H9 (cell line): ENCODE measurements at regions not wholly inside any gene's neighbourhood (a gene's known extent, or its start where the extent isn't known, plus 50 kb on each side); places are given as distances from the start of the nearest gene placed in this dataset.

Experiments
- DNase-seq: peaks from one replicate; pipeline ENCODE4 v3.0.0-alpha.2; 2017
- H2AFZ ChIP-seq: one replicate; pipeline ENCODE4 v1.6.1; 2013; ENCODE audit warnings: mild to moderate bottlenecking, low read length, control low read depth, moderate library complexity
- H2AK5ac ChIP-seq: 2 replicates; pipeline ENCODE4 v1.6.1; 2013; ENCODE audit warnings: low read length, control low read depth, mixed read lengths; ENCODE audit not compliant: insufficient read length
- H2BK120ac ChIP-seq: one replicate; pipeline ENCODE4 v1.6.1; 2013; ENCODE audit warnings: low read depth, mild to moderate bottlenecking, low read length, control low read depth, inconsistent platforms; ENCODE audit not compliant: poor library complexity, severe bottlenecking
- H2BK12ac ChIP-seq: 2 replicates; pipeline ENCODE4 v1.6.1; 2013; ENCODE audit warnings: low read length, control low read depth, mixed read lengths, low read depth; ENCODE audit not compliant: insufficient read length
- H2BK15ac ChIP-seq: 2 replicates; pipeline ENCODE4 v1.6.1; 2013; ENCODE audit warnings: low read depth, low read length, control low read depth
- H2BK20ac ChIP-seq: one replicate; pipeline ENCODE4 v1.6.1; 2013; ENCODE audit warnings: low read depth, mild to moderate bottlenecking, low read length, control low read depth, inconsistent platforms; ENCODE audit not compliant: poor library complexity, severe bottlenecking
- H2BK5ac ChIP-seq: 2 replicates; pipeline ENCODE4 v1.6.1; 2013; ENCODE audit warnings: low read length, control low read depth, mixed read lengths; ENCODE audit not compliant: insufficient read length
- H3K14ac ChIP-seq: 2 replicates; pipeline ENCODE4 v1.6.1; 2013; ENCODE audit warnings: low read length, control low read depth; ENCODE audit not compliant: insufficient read depth
- H3K18ac ChIP-seq: 2 replicates; pipeline ENCODE4 v1.6.1; 2013; ENCODE audit warnings: low read depth, mild to moderate bottlenecking, mixed read lengths, low read length, control low read depth; ENCODE audit not compliant: insufficient read length
- H3K23ac ChIP-seq: 2 replicates; pipeline ENCODE4 v1.6.1; 2013; ENCODE audit warnings: low read length, control low read depth, mixed read lengths, low read depth; ENCODE audit not compliant: insufficient read length
- H3K23me2 ChIP-seq: 2 replicates; pipeline ENCODE4 v1.6.1; 2013; ENCODE audit warnings: low read depth, mild to moderate bottlenecking, mixed read lengths, low read length, control low read depth; ENCODE audit not compliant: insufficient read length, poor library complexity, severe bottlenecking
- H3K27ac ChIP-seq: 2 replicates; pipeline ENCODE4 v1.5.1; 2013; ENCODE audit warnings: low read length, control low read depth, mixed read lengths, low read depth; ENCODE audit not compliant: insufficient read length
- H3K27me3 ChIP-seq: 2 replicates; pipeline ENCODE4 v1.6.1; 2013; ENCODE audit warnings: low read length, control low read depth, inconsistent platforms; ENCODE audit not compliant: insufficient read depth
- H3K4ac ChIP-seq: 2 replicates; pipeline ENCODE4 v1.6.1; 2013; ENCODE audit warnings: low read depth, mild to moderate bottlenecking, control low read depth, inconsistent platforms, low read length, moderate library complexity
- H3K4me1 ChIP-seq: 2 replicates; pipeline ENCODE4 v1.6.1; 2013; ENCODE audit warnings: low read length, control low read depth, inconsistent platforms; ENCODE audit not compliant: insufficient read depth
- H3K4me2 ChIP-seq: 2 replicates; pipeline ENCODE4 v1.6.1; 2013; ENCODE audit warnings: low read length, control low read depth, mixed read lengths; ENCODE audit not compliant: insufficient read length, insufficient read depth
- H3K56ac ChIP-seq: 2 replicates; pipeline ENCODE4 v1.6.1; 2013; ENCODE audit warnings: low read depth, mild to moderate bottlenecking, mixed read lengths, low read length, control low read depth; ENCODE audit not compliant: insufficient read length
- H3K79me1 ChIP-seq: 2 replicates; pipeline ENCODE4 v1.6.1; 2013; ENCODE audit warnings: low read depth, mild to moderate bottlenecking, moderate library complexity, low read length, control low read depth, inconsistent platforms; ENCODE audit not compliant: insufficient read depth, poor library complexity, severe bottlenecking
- H3K79me2 ChIP-seq: 2 replicates; pipeline ENCODE4 v1.6.1; 2013; ENCODE audit warnings: low read length, control low read depth, inconsistent platforms; ENCODE audit not compliant: insufficient read depth
- H3K9ac ChIP-seq: 2 replicates; pipeline ENCODE4 v1.6.1; 2013; ENCODE audit warnings: low read length, control low read depth, mixed read lengths; ENCODE audit not compliant: insufficient read length; ENCODE audit errors: extremely low read depth
- H3K9me3 ChIP-seq: one replicate; pipeline ENCODE4 v1.6.1; 2013; ENCODE audit warnings: low read depth, low read length, inconsistent platforms; ENCODE audit not compliant: control insufficient read depth
- H3T11ph ChIP-seq: one replicate; pipeline ENCODE4 v1.6.1; 2013; ENCODE audit warnings: mild to moderate bottlenecking, low read length, control low read depth, inconsistent platforms
- H4K20me1 ChIP-seq: one replicate; pipeline ENCODE4 v1.6.1; 2013; ENCODE audit not compliant: control insufficient read depth, insufficient read length, insufficient read depth
- H4K5ac ChIP-seq: 2 replicates; pipeline ENCODE4 v1.6.1; 2013; ENCODE audit warnings: low read depth, mild to moderate bottlenecking, mixed read lengths, low read length, control low read depth; ENCODE audit not compliant: insufficient read length
- H4K8ac ChIP-seq: replicated peaks from 2 replicates; pipeline ENCODE4 v1.6.1; 2013; ENCODE audit warnings: low read length, control low read depth, mixed read lengths, low read depth; ENCODE audit not compliant: insufficient read length
- H4K91ac ChIP-seq: 2 replicates; pipeline ENCODE4 v1.6.1; 2013; ENCODE audit warnings: low read depth, mild to moderate bottlenecking, moderate library complexity, mixed read lengths, low read length, control low read depth; ENCODE audit not compliant: insufficient read length
- H3K27ac Mint-ChIP-seq, 3 experiments: 2 replicates in 2 of 3; 3 replicates in 1 of 3; pipeline ENCODE4 v1.8.0; 2020 to 2021; ENCODE audit warnings: mixed read lengths in 3 of 3, mild to moderate bottlenecking in 1 of 3, moderate library complexity in 1 of 3
- H3K27me3 Mint-ChIP-seq: 2 replicates; pipeline ENCODE4 v1.8.0; 2021; ENCODE audit warnings: low read depth, mild to moderate bottlenecking, moderate library complexity, mixed read lengths
- H3K36me3 Mint-ChIP-seq, 3 experiments: 2 replicates in 2 of 3; 3 replicates in 1 of 3; pipeline ENCODE4 v1.8.0; 2020 to 2021; ENCODE audit warnings: low read depth in 3 of 3, mixed read lengths in 3 of 3; ENCODE audit not compliant: insufficient read depth in 1 of 3
- H3K4me1 Mint-ChIP-seq, 2 experiments: 2 replicates each; pipeline ENCODE4 v1.8.0; 2020; ENCODE audit warnings: mixed read lengths in 2 of 2
- H3K4me3 Mint-ChIP-seq, 2 experiments: 2 replicates in 1 of 2; 3 replicates in 1 of 2; pipeline ENCODE4 v1.8.0; 2020 to 2021; ENCODE audit warnings: mild to moderate bottlenecking in 2 of 2, mixed read lengths in 2 of 2, moderate library complexity in 1 of 2
- H3K9me3 Mint-ChIP-seq, 2 experiments: 2 replicates in 1 of 2; 3 replicates in 1 of 2; pipeline ENCODE4 v1.8.0; 2020; ENCODE audit warnings: mild to moderate bottlenecking in 2 of 2, mixed read lengths in 2 of 2, moderate library complexity in 1 of 2
- WGBS: extraction: QIAGEN DNeasy Blood & Tissue Kit; methylation state at CpG from one replicate; pipeline ENCODE4 v1.1.7; 2013; ENCODE audit warnings: missing lambda C conversion rate, low lambda C conversion rate, mixed read lengths; ENCODE audit not compliant: insufficient read length; ENCODE audit errors: extremely low coverage; 5-methylcytosine and 5-hydroxymethylcytosine counted together
- TF ChIP-seq, protein P1 (sequence below): fragments of 200-600 bp; sonication (generic); conservative IDR thresholded peaks from 3 replicates; pipeline ENCODE4 v1.8.0; 2021; ENCODE audit warnings: antibody characterized with exemption, mild to moderate bottlenecking

DNA sequence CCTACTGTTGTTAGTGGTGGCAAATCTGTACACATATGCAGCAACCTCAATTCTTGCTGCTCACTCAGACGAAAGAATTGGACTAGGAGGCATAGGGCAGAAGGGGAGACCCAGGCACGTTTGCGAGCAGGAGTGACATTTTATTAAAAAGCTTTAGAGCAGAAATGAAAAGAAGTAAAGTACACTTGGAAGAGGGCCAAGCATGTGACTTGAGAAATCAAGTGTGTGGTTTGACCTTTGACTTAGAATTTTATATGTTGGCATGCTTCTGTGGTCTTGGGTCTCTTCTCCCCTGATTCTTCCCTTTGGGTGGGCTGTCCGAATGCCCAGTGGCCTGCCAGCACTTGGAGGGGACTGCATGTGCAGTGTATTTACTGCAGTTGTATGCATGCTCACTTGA, 205.5 kb upstream of the SEMA3D start:
- peaks cover 6 to 15% (median 7%) of the 10 kb centered on the region in 3 experiments; a peak in 6 of 7 replicates for H3K36me3 Mint-ChIP-seq
- no peak overlapping the region for H3K14ac ChIP-seq
- no peak overlapping the region for H3K4ac ChIP-seq
- H3K27me3 ChIP-seq = no peaks in the 10 kb centered on the region
- no peaks in the 10 kb centered on the region for H3K27me3 Mint-ChIP-seq
- no peak overlapping the region for H3K18ac ChIP-seq
- no peak overlapping the region for H3K23ac ChIP-seq
- TF ChIP-seq, protein P1, sequence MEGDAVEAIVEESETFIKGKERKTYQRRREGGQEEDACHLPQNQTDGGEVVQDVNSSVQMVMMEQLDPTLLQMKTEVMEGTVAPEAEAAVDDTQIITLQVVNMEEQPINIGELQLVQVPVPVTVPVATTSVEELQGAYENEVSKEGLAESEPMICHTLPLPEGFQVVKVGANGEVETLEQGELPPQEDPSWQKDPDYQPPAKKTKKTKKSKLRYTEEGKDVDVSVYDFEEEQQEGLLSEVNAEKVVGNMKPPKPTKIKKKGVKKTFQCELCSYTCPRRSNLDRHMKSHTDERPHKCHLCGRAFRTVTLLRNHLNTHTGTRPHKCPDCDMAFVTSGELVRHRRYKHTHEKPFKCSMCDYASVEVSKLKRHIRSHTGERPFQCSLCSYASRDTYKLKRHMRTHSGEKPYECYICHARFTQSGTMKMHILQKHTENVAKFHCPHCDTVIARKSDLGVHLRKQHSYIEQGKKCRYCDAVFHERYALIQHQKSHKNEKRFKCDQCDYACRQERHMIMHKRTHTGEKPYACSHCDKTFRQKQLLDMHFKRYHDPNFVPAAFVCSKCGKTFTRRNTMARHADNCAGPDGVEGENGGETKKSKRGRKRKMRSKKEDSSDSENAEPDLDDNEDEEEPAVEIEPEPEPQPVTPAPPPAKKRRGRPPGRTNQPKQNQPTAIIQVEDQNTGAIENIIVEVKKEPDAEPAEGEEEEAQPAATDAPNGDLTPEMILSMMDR = no peak
- H3K23me2 ChIP-seq = no peaks in the 10 kb centered on the region
- no peak overlapping the region for H2AK5ac ChIP-seq
- H2BK12ac ChIP-seq = no peak overlapping the region
- H4K91ac ChIP-seq = no peak overlapping the region
- no peak overlapping the region for H2BK20ac ChIP-seq
- no peak overlapping the region for H2BK15ac ChIP-seq
- H3K9ac ChIP-seq = no peak overlapping the region
- no peak overlapping the region for H3K27ac ChIP-seq
- H3K9me3 ChIP-seq = no peaks in the 10 kb centered on the region
- H3K4me1 ChIP-seq = no peaks in the 10 kb centered on the region
- no peaks in the 10 kb centered on the region for H4K20me1 ChIP-seq
- no peaks in the 10 kb centered on the region for H3K79me2 ChIP-seq
- DNase-seq = no peak
- no peak overlapping the region for H2BK120ac ChIP-seq
- H3K9me3 Mint-ChIP-seq = peaks cover 14% of the 10 kb centered on the region in 2 experiments; a peak in 4 of 5 replicates
- H3T11ph ChIP-seq = no peak overlapping the region
- H3K4me1 Mint-ChIP-seq = peaks cover 13 to 23% of the 10 kb centered on the region in 2 experiments
- no peak overlapping the region for H3K27ac Mint-ChIP-seq
- no peak overlapping the region for H3K4me3 Mint-ChIP-seq
- no peak overlapping the region for H3K4me2 ChIP-seq
- no peak overlapping the region for H2AFZ ChIP-seq
- H4K8ac ChIP-seq = no peak overlapping the region
- H2BK5ac ChIP-seq = no peak overlapping the region
- no peak overlapping the region for H4K5ac ChIP-seq
- no CpG with 5 or more reads among the region's 4 CpGs for WGBS
- H3K56ac ChIP-seq = no peak overlapping the region
- no peaks in the 10 kb centered on the region for H3K79me1 ChIP-seq
